ENCODE measurements at regions not wholly inside any gene's neighbourhood (a gene's known extent, or its start where the extent isn't known, plus 50 kb on each side); places are given as distances from the start of the nearest gene placed in this dataset.
A peak's percentile ranks its signal among the peaks of the same experiment; 100 is the strongest.
"Not testable (repeated sequence)": the region's sequence is repeated elsewhere in the genome, so short reads cannot be mapped to it uniquely, and the experiment has no call there.

DNA sequence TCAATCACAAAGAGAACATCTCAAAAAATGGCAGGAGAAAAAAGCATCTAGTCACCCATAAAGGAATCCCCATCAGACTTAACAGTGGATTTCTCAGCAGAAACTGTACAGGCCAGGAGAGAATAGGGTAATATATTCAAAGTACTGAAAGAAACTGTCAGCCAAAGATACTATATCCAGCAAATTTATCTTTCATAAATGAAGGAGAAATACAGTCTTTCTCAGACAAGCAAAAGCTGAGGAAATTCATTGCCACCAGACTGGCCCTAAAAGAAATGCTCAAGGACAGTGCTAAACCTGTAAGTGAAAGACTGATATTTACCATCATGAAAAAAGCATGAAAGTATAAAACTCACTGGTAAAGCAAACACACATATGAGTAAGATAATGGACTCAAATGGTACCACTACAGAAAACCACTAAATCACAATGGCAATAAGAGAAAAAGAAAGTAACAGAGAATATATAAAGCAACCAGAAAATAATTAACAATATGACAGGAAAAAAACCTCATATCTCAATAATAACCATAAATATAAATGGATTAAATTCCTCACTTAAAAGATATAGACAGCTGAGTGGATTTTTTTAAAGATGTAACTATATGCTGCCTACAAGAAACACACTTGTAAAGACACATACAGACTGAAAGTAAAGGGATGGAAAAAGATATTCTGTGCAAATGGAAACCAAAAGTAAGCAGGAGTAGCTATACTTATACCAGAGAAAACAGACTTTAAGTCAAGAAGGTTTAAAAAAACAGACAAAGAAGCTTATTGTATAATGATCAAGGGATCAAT is 83.4 kb upstream of the STK39 start:
- intact Hi-C loops (cut with micrococcal nuclease) (no loop called here), in situ Hi-C loops (cut with MboI) (no loop called here)
- Histone ChIP-seq H2AFZ (ENCODE audit: low read depth, low read length) (no peak overlapping the region), H3K36me3 (ENCODE audit: control insufficient read depth, insufficient read depth, low read length) (no peaks in the 10 kb centered on the region), H3K4me3 (no peak overlapping the region), H3K9ac (ENCODE audit: insufficient read depth in 1 of 2, low read depth in 2 of 2, low read length in 2 of 2) (no peak overlapping the region), H3K9me1 (ENCODE audit: control insufficient read depth, insufficient read depth, low read length) (no peaks in the 10 kb centered on the region), H3K79me2 (ENCODE audit: control insufficient read depth, insufficient read depth, low read length) (no peaks in the 10 kb centered on the region), H3K4me1 (replicated peaks in 1 of 2; ENCODE audit: control insufficient read depth in 2 of 2, insufficient read depth in 2 of 2, low read length in 2 of 2) (no peaks in the 10 kb centered on the region), H4K20me1 (replicated peaks; ENCODE audit: control insufficient read depth, insufficient read depth, low read length) (no peaks in the 10 kb centered on the region), H3K9me3 (replicated peaks; ENCODE audit: control insufficient read depth, insufficient read depth, low read depth, low read length) (no peaks in the 10 kb centered on the region), H3K4me2 (ENCODE audit: insufficient read depth, low read length) (no peak overlapping the region), H3K27me3 (ENCODE audit: control insufficient read depth in 2 of 2, insufficient read depth in 2 of 2, low read length in 2 of 2) (peaks cover 0 to 4% of the 10 kb centered on the region in 2 experiments; a peak in 2 of 5 replicates), H3K27ac (ENCODE audit: extremely low read depth, low read depth, low read length) (no peak overlapping the region)
- BruUV-seq (replicated peaks): no TSS peak
- ATAC-seq (no peak), FAIRE-seq (no peak), DNase-seq (ENCODE audit: extremely low read depth in 1 of 4, low spot score in 3 of 4) (no peak)
- POLR2A ChIA-PET: no interaction called here
- CTCF ChIA-PET (ENCODE audit: low intra/inter-chr PET ratio): no interaction called here
- TF ChIP-seq ZNF507 (tag; conservative IDR thresholded peaks at IDR 0.05) (peak; percentile 97), ZNF354B (CRISPR knock-in tag; IDR thresholded peaks at IDR 0.05) (0 out of 2 replicates have a peak, but pooled peaks have one; percentile 14)
- TF ChIP-seq, protein P1, sequence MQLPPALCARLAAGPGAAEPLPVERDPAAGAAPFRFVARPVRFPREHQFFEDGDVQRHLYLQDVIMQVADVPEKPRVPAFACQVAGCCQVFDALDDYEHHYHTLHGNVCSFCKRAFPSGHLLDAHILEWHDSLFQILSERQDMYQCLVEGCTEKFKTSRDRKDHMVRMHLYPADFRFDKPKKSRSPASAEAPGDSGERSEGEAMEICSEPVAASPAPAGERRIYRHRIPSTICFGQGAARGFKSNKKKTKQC (CRISPR knock-in tag; IDR thresholded peaks at IDR 0.05): no peak

DNA sequence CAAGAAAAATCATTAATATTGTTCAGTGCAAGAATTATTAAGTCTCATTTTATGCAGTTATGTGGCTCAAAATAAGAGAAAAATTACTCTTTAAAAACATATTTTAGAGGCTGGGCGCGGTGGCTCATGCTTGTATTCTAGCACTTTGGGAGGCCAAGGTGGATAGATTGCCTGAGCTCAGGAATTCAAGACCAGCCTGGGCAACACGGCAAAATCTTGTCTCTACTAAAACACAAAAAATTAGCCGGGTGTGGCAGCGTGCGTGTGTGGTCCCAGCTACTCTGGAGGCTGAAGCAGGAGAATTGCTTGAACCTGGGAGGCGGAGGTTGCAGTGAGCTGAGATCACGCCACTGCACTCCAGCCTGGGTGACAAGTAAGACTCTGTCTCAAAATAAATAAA is 87.9 kb upstream of the STK39 start:
- H3K9me1 ChIP-seq (ENCODE audit: control insufficient read depth, insufficient read depth, low read length); POLR2A ChIA-PET; H3K36me3 ChIP-seq (ENCODE audit: control insufficient read depth, insufficient read depth, low read length); H3K79me2 ChIP-seq (ENCODE audit: control insufficient read depth, insufficient read depth, low read length); in situ Hi-C loops (cut with MboI); H3K9me3 ChIP-seq (replicated peaks; ENCODE audit: control insufficient read depth, insufficient read depth, low read depth, low read length); H2AFZ ChIP-seq (ENCODE audit: low read depth, low read length); H3K27ac ChIP-seq (ENCODE audit: extremely low read depth, low read depth, low read length); ATAC-seq; BruUV-seq (replicated peaks); CTCF ChIA-PET (ENCODE audit: low intra/inter-chr PET ratio); H4K20me1 ChIP-seq (replicated peaks; ENCODE audit: control insufficient read depth, insufficient read depth, low read length); H3K4me1 ChIP-seq (replicated peaks in 1 of 2; ENCODE audit: control insufficient read depth in 2 of 2, insufficient read depth in 2 of 2, low read length in 2 of 2); H3K4me2 ChIP-seq (ENCODE audit: insufficient read depth, low read length); DNase-seq (ENCODE audit: extremely low read depth in 1 of 4, low spot score in 3 of 4); FAIRE-seq; H3K9ac ChIP-seq (ENCODE audit: insufficient read depth in 1 of 2, low read depth in 2 of 2, low read length in 2 of 2); H3K4me3 ChIP-seq: not testable (repeated sequence)
- peaks cover 7 to 11% of the 10 kb centered on the region in 2 experiments; a peak in 4 of 5 replicates for H3K27me3 ChIP-seq (ENCODE audit: control insufficient read depth in 2 of 2, insufficient read depth in 2 of 2, low read length in 2 of 2)
- WGBS (ENCODE audit: insufficient coverage, low coverage, missing lambda C conversion rate): 24% methylated on average over 8 of the region's 8 CpGs
- intact Hi-C loops (cut with micrococcal nuclease): loop anchor here (5.0 kb wide), 1 partner anchor 198 kb away; no protein-coding TSS in a partner anchor

Data from K562 (cell line).